ENCODE measurements at regions not wholly inside any gene's neighbourhood (a gene's known extent, or its start where the extent isn't known, plus 50 kb on each side); places are given as distances from the start of the nearest gene placed in this dataset.

DNA sequence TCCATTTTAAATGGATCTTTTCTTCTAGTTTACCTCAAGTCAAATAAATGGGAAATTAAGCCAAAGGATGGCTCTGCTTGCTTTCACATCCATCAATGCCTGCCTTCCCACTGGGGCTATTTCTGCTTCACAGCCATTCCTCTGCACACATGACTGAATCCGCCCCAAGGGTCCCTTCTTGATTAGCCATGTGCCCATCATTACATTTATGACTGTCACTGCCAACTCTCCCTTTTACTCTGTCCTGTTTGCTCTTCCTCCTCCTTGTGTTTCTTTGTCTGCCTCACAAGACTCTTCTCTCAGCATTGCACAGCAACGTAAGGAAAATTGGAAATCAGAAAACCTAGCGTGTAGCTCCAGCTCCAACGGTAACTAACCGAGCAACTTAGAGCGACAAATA lies 410.2 kb downstream of the TBC1D4 start:
- Mint-ChIP-seq H3K27ac (no peak overlapping the region), H3K27me3 (no peaks in the 10 kb centered on the region), H3K4me3 (no peak overlapping the region), H3K4me1 (no peaks in the 10 kb centered on the region), H3K36me3 (no peaks in the 10 kb centered on the region), H3K9me3 (peaks cover 1 to 5% (median 3%) of the 10 kb centered on the region in 3 donors)

DNA sequence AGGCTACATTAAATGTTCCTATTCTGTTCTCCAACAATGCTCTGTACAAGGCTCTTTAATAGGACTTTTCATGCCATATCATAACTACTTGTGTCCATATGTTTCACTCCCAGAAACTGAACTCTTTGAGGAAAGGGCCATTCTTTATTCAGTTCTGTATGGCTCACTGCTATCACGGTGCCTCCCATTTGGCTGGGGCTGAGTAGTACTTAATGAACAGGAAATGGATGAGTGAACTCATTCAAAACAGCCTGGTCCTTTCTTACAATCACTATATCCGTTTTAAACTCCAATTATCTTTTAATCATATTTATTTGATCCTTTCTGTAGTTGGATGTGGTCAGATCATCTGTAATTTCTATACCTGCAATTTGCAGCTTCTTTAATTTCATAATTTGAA lies 410.6 kb downstream of the TBC1D4 start:
- Mint-ChIP-seq H3K4me3 (no peak overlapping the region), H3K9me3 (peaks cover 1 to 4% (median 3%) of the 10 kb centered on the region in 3 donors), H3K36me3 (no peaks in the 10 kb centered on the region), H3K27me3 (no peaks in the 10 kb centered on the region), H3K4me1 (no peaks in the 10 kb centered on the region), H3K27ac (no peak overlapping the region)

DNA sequence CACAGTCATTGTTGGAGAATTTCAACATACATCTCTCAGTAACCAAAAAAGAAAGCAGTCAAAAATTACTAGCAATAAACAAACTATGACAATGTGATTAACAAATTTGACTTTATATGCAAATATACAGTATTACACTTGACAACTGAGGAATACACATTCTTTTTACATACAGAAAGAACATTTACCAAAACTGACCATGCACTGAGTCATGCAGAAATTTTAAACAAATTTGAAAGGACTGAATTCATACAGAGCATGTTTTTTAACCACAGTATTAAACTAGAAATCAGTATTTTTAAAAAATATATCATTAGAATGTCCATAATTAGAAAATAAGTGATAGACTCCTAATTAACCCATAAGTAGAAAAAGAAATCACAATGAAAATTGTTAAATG lies 420.1 kb downstream of the TBC1D4 start:
- Mint-ChIP-seq H3K4me3 (no peak overlapping the region), H3K4me1 (no peaks in the 10 kb centered on the region)

DNA sequence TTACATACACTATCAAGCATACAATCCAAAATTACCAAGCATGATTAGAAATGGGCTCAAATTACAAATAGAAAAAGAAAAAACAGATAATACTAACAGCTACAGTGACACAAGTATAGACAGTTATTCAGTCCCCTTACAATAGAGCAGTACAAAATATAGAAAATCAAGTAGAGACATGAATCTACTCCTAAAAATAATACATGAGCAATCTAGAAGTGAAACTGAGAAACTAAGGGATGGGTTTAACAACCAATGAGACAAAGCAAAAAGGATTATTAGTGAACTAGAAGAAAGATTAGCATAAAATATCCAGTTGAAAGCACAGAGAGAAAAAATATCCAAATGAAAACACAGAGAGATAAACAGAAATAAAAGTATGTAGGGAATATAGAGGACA lies 426.7 kb downstream of the TBC1D4 start:
- Mint-ChIP-seq H3K36me3 (no peaks in the 10 kb centered on the region), H3K27me3 (no peaks in the 10 kb centered on the region), H3K4me3 (no peak overlapping the region), H3K27ac (no peak overlapping the region), H3K9me3 (no peaks in the 10 kb centered on the region), H3K4me1 (no peaks in the 10 kb centered on the region)

More for the DNA sequence above, 420.1 kb downstream of the TBC1D4 start:
- Mint-ChIP-seq H3K36me3 (no peaks in the 10 kb centered on the region), H3K9me3 (peaks cover 0 to 6% (median 3%) of the 10 kb centered on the region in 3 donors), H3K27ac (no peak overlapping the region), H3K27me3 (no peaks in the 10 kb centered on the region)

DNA sequence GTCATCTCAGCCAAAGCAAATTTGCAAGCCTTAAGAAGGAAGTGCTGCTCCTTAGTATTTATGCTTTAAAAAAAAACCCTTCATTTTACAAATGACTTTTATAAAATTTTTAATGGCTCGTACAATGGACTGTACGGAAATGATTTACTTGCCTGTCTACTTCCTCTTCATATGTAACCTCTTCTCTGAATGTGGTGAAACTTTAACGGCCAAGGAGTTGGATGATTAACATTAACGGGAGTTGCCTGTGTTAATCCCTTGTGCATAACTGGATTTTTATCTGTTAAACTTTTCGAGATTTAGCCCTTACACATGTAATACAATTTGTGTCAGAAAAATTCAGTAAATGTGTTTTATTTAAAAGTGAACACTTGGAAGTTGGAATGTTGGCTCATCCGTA lies 429.4 kb downstream of the TBC1D4 start:
- H3K27ac Mint-ChIP-seq = no peak overlapping the region
- no peaks in the 10 kb centered on the region for H3K27me3 Mint-ChIP-seq
- H3K4me1 Mint-ChIP-seq = no peaks in the 10 kb centered on the region
- H3K36me3 Mint-ChIP-seq = no peaks in the 10 kb centered on the region
- H3K9me3 Mint-ChIP-seq = peaks cover 0 to 2% (median 0%) of the 10 kb centered on the region in 3 donors
- H3K4me3 Mint-ChIP-seq = no peak overlapping the region

DNA sequence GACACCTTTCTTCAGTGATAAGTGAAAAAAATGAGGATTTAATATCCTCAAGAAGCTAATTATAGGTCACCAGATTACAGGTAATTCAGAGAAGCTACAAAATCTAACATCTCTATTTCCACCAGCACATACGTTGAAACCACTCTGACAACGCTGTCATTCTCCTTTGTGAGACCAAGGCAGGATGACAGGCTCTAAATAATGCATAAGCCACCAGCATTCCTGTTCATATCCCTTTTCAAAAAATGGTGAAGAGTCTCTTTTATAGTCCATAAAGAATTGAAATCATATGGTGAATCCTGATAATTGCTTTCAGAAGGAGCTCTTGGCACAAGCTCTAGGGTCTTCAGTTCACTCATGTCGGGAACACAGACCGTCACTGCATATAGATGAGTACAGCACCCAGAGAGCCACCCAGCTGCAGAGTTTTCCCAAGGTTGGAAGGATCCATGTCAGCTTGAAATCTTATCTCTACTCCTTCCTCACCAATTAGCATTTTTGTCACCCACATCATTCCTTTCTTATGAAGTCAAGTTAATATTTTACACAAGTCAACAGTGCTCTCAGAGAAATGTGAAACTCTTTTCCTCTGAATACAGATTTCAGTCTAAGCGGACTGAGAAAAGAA lies 431.4 kb downstream of the TBC1D4 start:
- H3K4me3 Mint-ChIP-seq = no peak overlapping the region

DNA sequence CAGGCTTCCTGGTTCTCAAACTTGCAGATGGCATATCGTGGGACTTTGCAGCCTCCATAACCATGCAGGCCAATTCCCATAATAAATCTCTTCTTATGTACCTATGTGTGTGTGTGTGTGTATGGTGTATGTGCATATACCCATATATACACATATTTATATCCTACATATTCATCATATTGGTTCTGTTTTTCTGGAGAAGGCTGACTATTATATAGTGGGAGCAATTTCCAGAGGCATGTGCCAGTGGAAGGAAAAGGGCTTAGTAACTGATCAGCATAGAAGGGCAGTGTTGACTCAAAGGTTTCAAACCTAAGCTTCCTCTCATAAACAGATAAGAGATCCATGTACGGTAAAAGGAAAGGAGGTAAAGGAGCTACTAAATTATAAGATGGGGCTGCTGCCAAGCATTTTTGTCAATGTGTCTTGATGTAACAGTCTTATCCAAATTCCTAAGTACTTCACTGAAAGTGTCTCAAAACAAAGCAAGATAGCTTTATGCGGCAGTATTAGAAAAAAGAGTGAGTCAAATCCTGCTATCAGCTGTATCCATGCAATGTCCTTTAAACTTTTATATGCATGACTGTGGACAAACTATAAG lies 432.1 kb downstream of the TBC1D4 start:
- H3K4me1 Mint-ChIP-seq = no peaks in the 10 kb centered on the region
- H3K9me3 Mint-ChIP-seq = peaks cover 0 to 2% (median 0%) of the 10 kb centered on the region in 3 donors
- no peaks in the 10 kb centered on the region for H3K27me3 Mint-ChIP-seq
- H3K4me3 Mint-ChIP-seq = no peak overlapping the region
- no peak overlapping the region for H3K27ac Mint-ChIP-seq
- H3K36me3 Mint-ChIP-seq = no peaks in the 10 kb centered on the region

More for the DNA sequence above, 431.4 kb downstream of the TBC1D4 start:
- Mint-ChIP-seq H3K27me3 (no peaks in the 10 kb centered on the region), H3K9me3 (peaks cover 0 to 2% (median 0%) of the 10 kb centered on the region in 3 donors), H3K36me3 (no peaks in the 10 kb centered on the region), H3K27ac (no peak overlapping the region), H3K4me1 (no peaks in the 10 kb centered on the region)

DNA sequence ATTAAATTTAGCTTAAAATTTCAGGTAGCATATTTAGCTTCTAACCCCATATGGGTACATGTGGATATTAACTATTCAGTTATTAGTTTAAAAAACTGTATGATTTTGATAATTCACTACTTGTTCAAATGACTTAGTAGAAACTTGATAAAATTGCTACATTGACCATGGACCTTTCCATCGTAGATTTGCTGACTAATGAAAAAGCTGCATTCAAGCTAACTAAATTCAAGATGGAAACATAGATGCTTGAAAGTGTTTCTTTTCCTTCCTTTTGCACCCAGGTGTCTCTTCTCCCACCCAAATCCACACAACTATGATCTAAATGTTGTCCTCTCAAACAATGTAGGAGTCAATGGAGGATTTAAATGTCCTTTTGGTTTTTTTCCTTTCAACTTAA lies 439.2 kb downstream of the TBC1D4 start:
- no peak overlapping the region for H3K27ac Mint-ChIP-seq
- no peaks in the 10 kb centered on the region for H3K27me3 Mint-ChIP-seq
- H3K9me3 Mint-ChIP-seq = peaks cover 0 to 2% (median 0%) of the 10 kb centered on the region in 3 donors
- H3K4me3 Mint-ChIP-seq = no peak overlapping the region
- H3K4me1 Mint-ChIP-seq = no peaks in the 10 kb centered on the region
- H3K36me3 Mint-ChIP-seq = no peaks in the 10 kb centered on the region

DNA sequence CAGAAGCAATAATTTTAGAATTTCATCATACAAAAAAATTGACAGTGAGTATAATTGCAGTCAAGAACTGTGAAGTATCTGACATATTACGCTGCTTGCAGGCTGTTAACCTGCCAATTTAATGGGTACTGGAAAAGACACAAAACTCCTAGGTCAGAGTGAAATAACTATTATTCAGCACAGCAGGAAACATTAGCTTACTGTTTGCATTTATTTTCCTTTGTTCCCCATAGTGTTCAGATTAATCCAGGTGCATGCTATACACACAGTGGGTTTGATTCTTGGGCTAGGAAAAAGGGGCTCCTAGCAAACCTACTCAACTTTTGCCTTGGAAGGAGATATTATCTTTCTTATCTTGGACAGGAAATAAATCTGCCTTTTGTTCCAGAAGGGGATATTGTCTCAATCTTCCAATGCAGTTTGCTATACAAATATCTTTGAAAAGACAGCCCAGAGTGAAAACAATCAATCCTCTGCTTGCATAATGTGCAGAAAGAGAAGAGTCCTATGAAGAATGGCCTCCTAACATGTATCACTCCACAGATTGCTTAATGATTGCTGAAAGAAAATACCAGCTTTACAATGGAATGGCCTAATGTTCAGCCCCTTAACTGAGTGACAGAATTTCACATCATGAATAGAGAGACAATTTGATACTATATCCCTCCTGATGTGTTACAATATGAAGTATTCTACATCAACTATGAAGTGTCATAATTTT lies 443.4 kb downstream of the TBC1D4 start:
- no peaks in the 10 kb centered on the region for H3K4me1 Mint-ChIP-seq
- peaks cover 2 to 8% (median 4%) of the 10 kb centered on the region in 3 donors for H3K9me3 Mint-ChIP-seq
- no peak overlapping the region for H3K27ac Mint-ChIP-seq
- no peak overlapping the region for H3K4me3 Mint-ChIP-seq
- H3K36me3 Mint-ChIP-seq = no peaks in the 10 kb centered on the region
- no peaks in the 10 kb centered on the region for H3K27me3 Mint-ChIP-seq

DNA sequence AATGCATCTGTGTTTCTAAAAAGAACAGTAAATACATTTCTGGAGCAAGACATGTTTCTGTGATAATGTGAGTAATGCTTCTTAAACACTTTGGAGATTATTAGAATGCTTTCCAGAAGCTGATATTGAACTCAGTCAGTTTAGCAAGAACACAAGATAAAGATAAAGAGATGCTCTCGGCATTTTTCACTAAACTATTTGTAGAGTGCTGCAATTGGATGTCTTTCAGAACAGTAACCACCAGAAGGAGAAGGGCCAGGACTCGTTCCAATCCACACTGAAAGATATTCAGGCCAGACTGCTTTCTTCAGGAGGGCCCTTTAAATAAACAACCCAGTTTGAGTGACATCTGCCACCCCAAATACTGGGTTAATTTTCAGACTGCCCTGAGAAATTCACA lies 456.0 kb downstream of the TBC1D4 start:
- no peaks in the 10 kb centered on the region for H3K36me3 Mint-ChIP-seq
- H3K4me3 Mint-ChIP-seq = no peak overlapping the region
- peaks cover 0 to 4% (median 2%) of the 10 kb centered on the region in 3 donors for H3K9me3 Mint-ChIP-seq
- no peaks in the 10 kb centered on the region for H3K27me3 Mint-ChIP-seq
- no peak overlapping the region for H3K27ac Mint-ChIP-seq
- H3K4me1 Mint-ChIP-seq = no peaks in the 10 kb centered on the region

DNA sequence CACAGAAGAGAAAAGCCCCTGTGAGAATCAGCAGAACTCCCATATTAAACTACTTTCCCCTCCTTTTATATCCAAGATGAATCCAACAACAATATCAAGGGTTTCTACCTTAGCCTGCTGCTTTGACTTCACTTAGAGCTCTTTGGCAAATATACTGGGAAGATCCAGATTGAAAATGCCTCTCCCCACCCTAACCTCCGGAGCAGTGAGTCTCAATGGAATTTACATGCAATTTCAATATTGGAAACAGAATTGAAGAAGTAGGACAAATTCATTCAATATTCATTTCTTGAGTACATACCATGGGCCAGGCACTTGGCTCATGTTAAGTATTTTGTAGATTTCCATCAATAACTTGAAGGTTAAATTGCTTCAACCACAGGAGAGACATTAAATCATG lies 457.4 kb downstream of the TBC1D4 start:
- H3K4me3 Mint-ChIP-seq = no peak overlapping the region
- H3K27me3 Mint-ChIP-seq = no peaks in the 10 kb centered on the region
- no peaks in the 10 kb centered on the region for H3K4me1 Mint-ChIP-seq
- H3K36me3 Mint-ChIP-seq = no peaks in the 10 kb centered on the region
- H3K9me3 Mint-ChIP-seq = peaks cover 0 to 4% (median 0%) of the 10 kb centered on the region in 3 donors
- no peak overlapping the region for H3K27ac Mint-ChIP-seq

DNA sequence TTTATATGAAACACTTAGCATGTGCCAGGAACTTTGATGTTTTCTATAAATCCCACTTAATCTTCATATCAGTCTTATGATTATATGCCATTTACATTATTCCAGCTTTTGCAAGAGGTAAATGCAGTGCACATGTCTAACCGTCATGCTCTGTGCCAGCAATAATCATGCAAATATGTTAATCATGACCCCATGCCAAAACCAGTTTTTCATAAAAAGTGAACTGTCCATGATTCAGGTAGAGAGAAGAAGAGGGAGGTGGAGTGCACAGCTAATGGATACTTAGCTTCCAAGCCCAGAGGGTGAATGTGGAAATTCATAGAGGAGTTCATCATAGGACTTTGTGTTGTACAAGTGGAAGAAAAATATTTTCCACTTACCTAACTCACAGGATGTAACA lies 458.4 kb downstream of the TBC1D4 start:
- Mint-ChIP-seq H3K27me3 (no peaks in the 10 kb centered on the region), H3K4me3 (no peak overlapping the region), H3K4me1 (no peaks in the 10 kb centered on the region), H3K9me3 (peaks cover 0 to 4% (median 0%) of the 10 kb centered on the region in 3 donors), H3K36me3 (no peaks in the 10 kb centered on the region), H3K27ac (no peak overlapping the region)

DNA sequence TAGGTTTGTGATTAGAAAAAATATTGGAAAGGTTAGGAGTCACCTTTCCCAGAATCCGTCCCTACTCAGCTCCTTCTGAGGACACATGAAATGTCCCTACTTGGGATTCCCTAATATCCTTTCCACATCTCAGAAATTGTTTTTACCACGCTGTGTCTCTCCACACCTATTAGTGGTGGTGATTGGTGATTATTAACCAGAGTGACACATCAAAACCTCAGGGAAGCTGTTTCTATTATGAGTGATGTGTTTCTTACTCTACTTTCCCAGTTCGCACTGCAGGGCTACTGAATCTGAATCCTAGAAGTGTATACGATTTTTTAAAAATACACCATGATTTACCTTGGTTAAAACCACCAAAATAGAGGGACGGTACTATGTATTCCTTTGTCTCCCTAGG lies 460.8 kb downstream of the TBC1D4 start:
- H3K27ac Mint-ChIP-seq = no peak overlapping the region
- H3K4me1 Mint-ChIP-seq = no peaks in the 10 kb centered on the region
- H3K27me3 Mint-ChIP-seq = no peaks in the 10 kb centered on the region
- H3K9me3 Mint-ChIP-seq = peaks cover 0 to under 1% (median 0%) of the 10 kb centered on the region in 3 donors
- no peak overlapping the region for H3K4me3 Mint-ChIP-seq
- H3K36me3 Mint-ChIP-seq = no peaks in the 10 kb centered on the region

DNA sequence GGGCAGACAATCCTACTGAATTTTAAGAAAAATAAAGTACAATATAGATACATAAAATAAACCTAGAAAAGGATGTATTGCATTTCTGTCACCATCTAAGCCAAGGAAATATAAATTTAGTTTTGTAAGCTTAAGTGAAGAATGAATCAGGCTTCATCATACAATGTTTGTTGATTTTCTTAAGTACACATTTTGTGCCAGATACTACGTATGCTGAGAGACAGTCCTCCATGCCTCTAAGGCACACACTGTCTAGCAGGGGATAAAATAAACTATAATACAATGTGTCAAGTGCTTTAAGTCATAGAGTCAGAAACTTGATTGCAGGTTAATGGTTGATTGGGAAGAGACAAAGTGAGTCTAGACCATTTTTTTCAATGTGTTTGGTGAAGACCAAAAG lies 465.7 kb downstream of the TBC1D4 start:
- Mint-ChIP-seq H3K27ac (no peak overlapping the region), H3K4me1 (no peaks in the 10 kb centered on the region), H3K4me3 (no peak overlapping the region), H3K27me3 (peaks cover 2% of the 10 kb centered on the region), H3K9me3 (peaks cover 0 to 3% (median 0%) of the 10 kb centered on the region in 3 donors), H3K36me3 (no peaks in the 10 kb centered on the region)

DNA sequence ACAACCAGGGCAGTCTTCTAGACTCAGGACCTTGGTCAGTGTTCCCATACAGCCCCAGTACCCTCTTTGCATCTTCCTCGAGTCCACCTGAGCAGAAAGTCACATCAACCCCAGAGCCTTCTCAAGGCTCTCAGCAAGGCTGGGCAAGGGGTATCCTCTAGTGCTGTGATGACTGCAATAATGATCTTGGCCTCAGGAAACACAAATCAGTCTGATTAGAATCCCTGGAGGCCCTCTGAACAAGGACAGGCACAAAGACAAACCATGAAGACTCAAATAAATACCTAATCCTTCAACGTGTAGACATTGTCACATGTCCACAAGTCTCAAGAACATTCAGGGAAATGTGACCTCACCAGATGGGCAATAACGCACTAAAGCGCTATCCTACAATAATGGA lies 468.2 kb downstream of the TBC1D4 start:
- Mint-ChIP-seq H3K27ac (no peak overlapping the region), H3K4me3 (no peak overlapping the region), H3K4me1 (no peaks in the 10 kb centered on the region), H3K9me3 (peaks cover 0 to 3% (median 0%) of the 10 kb centered on the region in 3 donors), H3K36me3 (no peaks in the 10 kb centered on the region), H3K27me3 (peaks cover 2% of the 10 kb centered on the region)

DNA sequence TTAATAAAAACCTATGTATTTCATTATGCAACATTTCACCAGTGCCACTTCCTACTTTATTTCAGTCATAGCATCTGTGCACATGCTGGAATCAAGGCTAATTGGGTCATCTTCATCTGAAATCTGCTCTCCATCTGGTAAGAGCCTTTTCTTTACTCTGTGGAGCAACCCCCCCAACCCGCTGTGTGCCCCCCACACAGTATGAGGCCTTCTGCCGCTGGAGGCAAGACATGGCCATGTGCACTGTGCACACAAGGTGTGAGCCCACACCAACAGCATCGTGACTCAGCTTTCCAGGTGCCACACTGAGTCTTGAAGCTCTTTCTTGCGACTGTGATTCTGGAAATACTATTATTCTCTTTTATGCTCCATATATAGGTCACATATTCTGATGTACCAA lies 471.0 kb downstream of the TBC1D4 start:
- H3K4me3 Mint-ChIP-seq = no peak overlapping the region
- H3K27me3 Mint-ChIP-seq = peaks cover 4% of the 10 kb centered on the region
- H3K36me3 Mint-ChIP-seq = no peaks in the 10 kb centered on the region

More for the DNA sequence above, 471.0 kb downstream of the TBC1D4 start:
- no peaks in the 10 kb centered on the region for H3K4me1 Mint-ChIP-seq
- no peak overlapping the region for H3K27ac Mint-ChIP-seq
- H3K9me3 Mint-ChIP-seq = peaks cover 0 to 3% (median 0%) of the 10 kb centered on the region in 3 donors

Data from IgD-negative memory B cell (primary cell).